Skeletal muscle tissue (tissue), 3 donors: ENCODE measurements at regions not wholly inside any gene's neighbourhood (a gene's known extent, or its start where the extent isn't known, plus 50 kb on each side); places are given as distances from the start of the nearest gene placed in this dataset.
A peak's percentile ranks its signal among the peaks of the same experiment; 100 is the strongest.

ENCODE experiments used
- H3K27ac ChIP-seq: one replicate; pipeline ENCODE4 v1.7.0; 2013; ENCODE audit warnings: mild to moderate bottlenecking, low read depth, low read length, inconsistent platforms
- H3K27me3 ChIP-seq, 3 donors: one replicate each; pipeline ENCODE4 v1.7.0; 2013; ENCODE audit warnings: low read length in 3 of 3; ENCODE audit not compliant: control insufficient read depth in 3 of 3, insufficient read depth in 3 of 3
- H3K36me3 ChIP-seq, 3 donors: one replicate each; pipeline ENCODE4 v1.7.0; 2013; ENCODE audit warnings: low read length in 3 of 3; ENCODE audit not compliant: control insufficient read depth in 3 of 3, insufficient read depth in 3 of 3
- H3K4me1 ChIP-seq, 3 donors: one replicate each; pipeline ENCODE4 v1.7.0; 2013; ENCODE audit warnings: low read length in 3 of 3, mild to moderate bottlenecking in 3 of 3; ENCODE audit not compliant: control insufficient read depth in 3 of 3, insufficient read depth in 3 of 3
- H3K4me3 ChIP-seq, 3 donors: one replicate each; pipeline ENCODE4 v1.7.0; 2013; ENCODE audit warnings: low read length in 3 of 3
- H3K9ac ChIP-seq, 3 donors: one replicate each; pipeline ENCODE4 v1.7.0; 2013; ENCODE audit warnings: low read length in 3 of 3, mild to moderate bottlenecking in 3 of 3, moderate library complexity in 2 of 3, low read depth in 1 of 3
- H3K9me3 ChIP-seq, 3 donors: one replicate each; pipeline ENCODE4 v1.7.0; 2013; ENCODE audit warnings: low read length in 3 of 3; ENCODE audit not compliant: control insufficient read depth in 3 of 3
- donor health status: Osteomylitis.

DNA sequence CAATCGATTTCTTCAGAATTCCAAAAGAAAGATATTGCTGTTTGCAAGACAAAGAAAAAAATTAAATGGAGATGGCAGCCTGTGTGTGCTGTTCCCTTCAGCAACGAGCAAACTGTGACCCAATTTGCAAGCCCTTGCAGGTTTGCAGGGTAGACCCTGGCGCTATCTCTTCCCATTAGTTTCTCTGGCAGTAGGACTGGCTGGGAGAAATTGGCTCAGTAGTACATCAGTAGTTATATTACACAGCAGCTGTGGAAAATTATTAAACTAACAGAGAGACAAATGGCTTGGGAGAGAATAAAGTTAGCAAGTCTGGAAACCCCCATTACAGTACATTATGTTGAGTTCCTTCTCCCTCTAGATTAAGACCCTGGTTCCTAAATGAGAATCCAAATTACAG is 116.4 kb upstream of the ITGB1 start:
- H3K4me3 ChIP-seq: peak overlapping the region in 2 of 3 donors; percentile 25 to 27
- H3K27ac ChIP-seq: peak overlapping the region; percentile 25
- H3K9ac ChIP-seq: no peak overlapping the region
- peaks cover 0 to 3% (median 0%) of the 10 kb centered on the region in 3 donors for H3K4me1 ChIP-seq
- H3K36me3 ChIP-seq: no peaks in the 10 kb centered on the region
- peaks cover 0 to 3% (median 0%) of the 10 kb centered on the region in 3 donors for H3K27me3 ChIP-seq
- no peaks in the 10 kb centered on the region for H3K9me3 ChIP-seq

DNA sequence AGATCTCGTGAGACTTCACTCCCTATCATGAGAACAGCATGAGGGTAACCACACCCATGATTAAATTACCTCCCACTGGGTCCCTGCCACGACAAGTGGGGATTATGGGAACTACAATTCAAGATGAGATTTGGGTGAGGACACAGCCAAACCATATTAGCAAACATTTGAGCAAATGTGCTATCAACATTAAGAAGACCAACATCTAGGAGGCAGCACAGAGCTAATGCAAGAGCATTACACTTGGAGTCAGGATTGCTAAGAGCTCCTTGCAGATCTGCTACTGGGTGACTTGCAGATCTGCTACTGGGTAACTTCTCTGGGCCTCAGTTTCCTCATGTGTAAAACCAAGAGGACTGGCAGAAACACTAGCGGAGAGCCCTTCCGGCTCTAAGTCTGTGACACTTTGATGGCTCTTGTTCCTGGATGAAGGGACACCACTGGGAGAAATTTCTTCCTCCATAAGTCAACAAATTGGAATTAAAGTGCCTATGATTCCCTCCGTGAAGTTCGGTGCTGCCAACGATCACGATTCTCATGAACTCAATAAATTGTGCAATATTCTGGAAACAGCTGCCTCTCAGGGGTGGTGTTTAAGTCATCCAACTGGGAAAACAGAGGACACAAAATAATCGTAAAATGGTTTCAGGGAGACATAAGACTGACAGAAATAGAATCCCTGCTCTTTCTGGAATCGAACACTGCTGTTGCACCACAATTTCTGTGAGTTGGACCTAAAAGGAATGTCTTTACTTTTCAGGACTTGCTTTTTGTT is 115.8 kb upstream of the ITGB1 start:
- Histone ChIP-seq H3K4me3 (peak overlapping the region in 2 of 3 donors; percentile 25 to 27), H3K27ac (peak overlapping the region; percentile 2), H3K36me3 (no peaks in the 10 kb centered on the region), H3K9ac (no peak overlapping the region), H3K9me3 (no peaks in the 10 kb centered on the region), H3K27me3 (peaks cover 0 to 3% (median 0%) of the 10 kb centered on the region in 3 donors), H3K4me1 (peaks cover 0 to 3% (median 0%) of the 10 kb centered on the region in 3 donors)

DNA sequence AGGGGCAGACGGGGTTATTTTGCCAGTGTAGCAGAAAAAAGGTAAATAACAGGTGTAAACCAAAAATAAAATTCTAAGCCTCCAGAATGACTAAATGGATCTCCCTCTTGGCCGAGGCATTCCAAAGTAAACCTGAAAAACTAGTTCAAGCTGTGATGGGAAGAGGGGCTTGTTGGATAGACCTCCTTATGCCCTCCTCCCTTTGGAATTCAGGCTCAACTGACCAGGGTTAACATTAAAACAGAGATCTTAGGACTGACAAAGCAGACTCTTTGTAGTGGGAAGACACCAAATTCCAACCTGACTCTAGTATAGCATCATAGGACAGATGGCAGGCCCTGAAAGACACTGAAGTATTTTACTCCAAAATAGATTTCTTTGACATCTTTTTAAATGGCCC is 113.8 kb upstream of the ITGB1 start:
- no peaks in the 10 kb centered on the region for H3K36me3 ChIP-seq
- no peak overlapping the region for H3K27ac ChIP-seq
- peaks cover 0 to 3% (median 0%) of the 10 kb centered on the region in 3 donors for H3K27me3 ChIP-seq
- H3K9me3 ChIP-seq: no peaks in the 10 kb centered on the region
- peaks cover 0 to 3% (median 0%) of the 10 kb centered on the region in 3 donors for H3K4me1 ChIP-seq
- H3K4me3 ChIP-seq: no peak overlapping the region
- H3K9ac ChIP-seq: no peak overlapping the region

DNA sequence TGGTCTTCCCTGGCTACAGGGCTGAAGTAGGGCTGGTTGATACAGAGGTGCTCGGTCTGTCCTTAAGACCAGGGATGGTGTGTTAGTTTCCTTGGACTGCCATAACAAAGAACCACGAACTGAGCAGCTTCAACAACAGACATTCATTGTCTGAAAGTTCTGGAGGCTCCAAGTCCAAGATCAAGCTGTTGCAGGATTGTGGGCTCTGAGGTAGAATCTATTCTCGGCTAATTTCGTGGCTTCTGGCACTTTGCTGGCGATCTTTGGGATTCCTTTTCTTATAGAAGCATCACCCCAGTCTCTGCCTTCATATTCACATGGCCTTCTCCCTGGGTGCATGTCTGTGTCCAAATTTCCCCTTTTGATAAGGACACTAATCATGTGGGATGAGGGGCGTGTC is 112.1 kb upstream of the ITGB1 start:
- Histone ChIP-seq H3K27me3 (no peaks in the 10 kb centered on the region), H3K9me3 (no peaks in the 10 kb centered on the region), H3K4me3 (no peak overlapping the region), H3K36me3 (no peaks in the 10 kb centered on the region), H3K9ac (no peak overlapping the region), H3K4me1 (peaks cover 0 to 3% (median 0%) of the 10 kb centered on the region in 3 donors), H3K27ac (no peak overlapping the region)

DNA sequence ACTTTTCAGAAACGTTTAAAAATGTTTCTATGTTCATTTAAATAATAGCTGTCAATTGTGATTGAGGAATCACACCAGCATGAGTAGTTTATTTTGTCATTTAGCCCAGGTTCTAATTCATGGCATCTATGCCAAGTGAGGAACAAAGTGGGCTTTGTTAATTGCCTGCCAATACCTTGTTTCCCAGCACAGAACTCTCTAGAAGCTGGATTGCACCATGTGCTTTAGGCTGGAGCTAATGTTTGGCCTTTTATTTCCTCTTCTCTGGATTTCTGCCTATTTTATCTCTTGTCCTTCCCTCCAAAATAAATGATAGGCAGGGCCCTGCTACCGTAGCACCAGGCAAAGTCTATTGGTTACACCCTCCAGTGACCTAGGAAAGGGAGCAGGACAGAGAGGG is 109.9 kb upstream of the ITGB1 start:
- no peaks in the 10 kb centered on the region for H3K36me3 ChIP-seq
- no peak overlapping the region for H3K27ac ChIP-seq
- no peaks in the 10 kb centered on the region for H3K4me1 ChIP-seq
- H3K4me3 ChIP-seq: no peak overlapping the region
- H3K9me3 ChIP-seq: no peaks in the 10 kb centered on the region
- H3K27me3 ChIP-seq: no peaks in the 10 kb centered on the region
- no peak overlapping the region for H3K9ac ChIP-seq

DNA sequence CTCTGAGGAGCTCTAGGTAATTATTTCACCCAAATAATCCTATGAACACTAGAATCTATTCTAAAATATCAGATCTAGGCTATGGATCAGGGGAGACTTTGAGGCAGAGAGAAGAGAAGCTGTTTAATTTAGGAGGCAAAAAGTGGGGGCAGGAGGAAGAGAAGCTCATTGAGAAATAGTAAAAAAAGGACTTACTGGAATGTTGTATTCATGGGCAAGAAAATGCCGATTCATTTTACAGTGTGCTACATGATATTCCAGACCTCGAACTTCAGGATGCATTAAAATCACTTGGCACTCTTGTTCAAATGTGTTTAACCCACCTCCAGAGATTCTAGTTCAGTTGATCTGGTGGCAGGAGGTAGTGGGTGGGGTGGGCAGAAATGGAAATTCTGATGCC is 109.5 kb upstream of the ITGB1 start:
- Histone ChIP-seq H3K27me3 (no peaks in the 10 kb centered on the region), H3K36me3 (no peaks in the 10 kb centered on the region), H3K4me3 (no peak overlapping the region), H3K9ac (no peak overlapping the region), H3K4me1 (no peaks in the 10 kb centered on the region), H3K9me3 (no peaks in the 10 kb centered on the region), H3K27ac (no peak overlapping the region)

DNA sequence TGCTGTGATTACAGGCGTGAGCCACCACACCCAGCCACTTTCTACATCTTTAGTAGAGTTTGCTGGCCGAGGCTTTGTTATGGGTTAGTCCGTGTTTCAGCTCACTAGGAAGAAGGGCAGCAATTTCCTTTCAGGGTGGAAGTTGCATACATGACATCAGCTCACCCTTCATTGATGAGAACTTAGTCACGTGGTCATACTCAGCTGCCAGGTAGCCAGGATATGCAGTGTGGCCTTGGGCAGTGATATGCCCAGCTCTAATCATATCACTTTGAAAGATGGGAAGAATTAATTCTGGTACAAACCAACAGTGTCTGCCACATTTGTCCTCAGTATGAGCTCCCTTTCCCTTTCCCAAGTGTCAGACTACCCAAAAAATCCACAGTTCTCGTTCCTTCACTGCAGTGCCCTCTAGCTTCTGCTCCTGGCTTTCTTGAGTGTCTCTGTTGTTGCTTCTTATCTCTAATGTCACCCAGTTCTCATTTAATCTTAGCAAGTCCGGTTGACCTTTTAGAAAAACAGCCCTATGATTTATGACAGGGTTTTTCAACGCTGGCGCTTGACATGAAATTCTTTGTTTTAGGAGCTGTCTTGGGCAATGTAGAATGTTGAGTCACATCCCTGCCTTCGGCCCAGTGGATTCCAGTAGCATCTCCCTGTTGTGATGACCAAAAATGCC is 108.7 kb upstream of the ITGB1 start:
- Histone ChIP-seq H3K27me3 (no peaks in the 10 kb centered on the region), H3K9me3 (no peaks in the 10 kb centered on the region), H3K36me3 (no peaks in the 10 kb centered on the region), H3K27ac (no peak overlapping the region), H3K4me3 (no peak overlapping the region), H3K4me1 (no peaks in the 10 kb centered on the region), H3K9ac (no peak overlapping the region)

DNA sequence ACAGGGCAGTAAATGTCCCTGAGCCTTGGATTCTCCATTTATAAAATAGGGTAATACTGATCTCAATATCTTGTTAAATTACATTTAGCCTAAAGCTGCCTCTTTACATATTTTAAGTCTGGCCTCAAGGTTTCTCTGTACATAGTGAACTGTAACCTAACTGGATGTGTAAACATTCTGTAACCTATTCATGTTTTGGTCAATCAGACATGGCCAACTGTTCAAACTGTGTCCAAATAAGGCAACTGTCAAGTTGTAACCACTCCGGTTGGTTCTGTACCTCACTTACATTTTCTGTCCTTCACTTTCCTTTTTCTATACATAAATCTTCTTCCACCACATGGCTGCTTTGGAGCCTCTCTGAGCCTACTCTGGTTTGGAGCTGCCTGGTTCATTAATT is 107.1 kb upstream of the ITGB1 start:
- Histone ChIP-seq H3K36me3 (no peaks in the 10 kb centered on the region), H3K4me1 (no peaks in the 10 kb centered on the region), H3K27me3 (no peaks in the 10 kb centered on the region), H3K9me3 (no peaks in the 10 kb centered on the region), H3K4me3 (no peak overlapping the region), H3K27ac (no peak overlapping the region), H3K9ac (no peak overlapping the region)

DNA sequence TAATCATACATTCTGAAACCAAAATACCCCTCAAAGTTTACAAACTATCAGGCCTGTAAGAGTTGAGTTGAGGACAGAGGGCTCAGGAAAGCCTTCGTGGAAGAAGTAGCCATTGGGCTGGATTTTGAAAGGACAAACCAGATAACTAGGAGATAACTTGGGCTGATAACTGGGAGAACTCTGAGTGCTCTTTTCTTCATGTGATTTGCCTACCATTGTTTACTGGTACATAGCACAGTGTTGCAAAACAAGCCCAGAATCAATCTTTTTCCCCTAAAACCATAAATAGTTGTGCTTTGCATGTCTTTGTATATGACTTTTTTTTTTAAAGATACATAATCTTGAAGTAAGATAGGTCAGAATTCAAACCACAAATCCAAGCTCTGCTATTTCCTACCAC is 106.7 kb upstream of the ITGB1 start:
- no peak overlapping the region for H3K9ac ChIP-seq
- no peaks in the 10 kb centered on the region for H3K4me1 ChIP-seq
- no peaks in the 10 kb centered on the region for H3K9me3 ChIP-seq
- H3K4me3 ChIP-seq: no peak overlapping the region
- no peak overlapping the region for H3K27ac ChIP-seq
- no peaks in the 10 kb centered on the region for H3K27me3 ChIP-seq
- no peaks in the 10 kb centered on the region for H3K36me3 ChIP-seq

DNA sequence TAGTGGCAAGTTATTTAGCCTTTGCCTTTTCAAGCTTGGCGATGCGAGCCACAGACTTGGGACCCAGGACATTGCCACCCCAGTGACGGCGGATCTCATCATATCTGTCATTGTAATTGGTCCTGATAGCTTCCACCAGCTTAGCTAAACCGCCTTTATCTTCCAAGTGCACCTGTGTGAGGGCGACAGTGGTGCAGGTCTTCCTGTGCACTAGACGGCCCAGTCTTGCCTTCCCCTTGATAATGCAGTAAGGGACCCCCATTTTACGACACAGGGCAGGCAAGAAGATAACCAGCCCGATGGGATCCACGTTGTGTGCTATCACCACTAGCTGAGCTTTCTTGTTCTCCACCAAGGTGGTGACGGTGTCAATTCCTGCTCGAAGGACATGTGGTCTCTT is 99.6 kb upstream of the ITGB1 start:
- H3K27ac ChIP-seq: no peak overlapping the region
- H3K4me1 ChIP-seq: peaks cover 0 to 2% (median 0%) of the 10 kb centered on the region in 3 donors
- no peaks in the 10 kb centered on the region for H3K27me3 ChIP-seq
- H3K36me3 ChIP-seq: no peaks in the 10 kb centered on the region
- no peak overlapping the region for H3K4me3 ChIP-seq
- H3K9me3 ChIP-seq: no peaks in the 10 kb centered on the region
- H3K9ac ChIP-seq: no peak overlapping the region
